ENCODE measurements at regions not wholly inside any gene's neighbourhood (a gene's known extent, or its start where the extent isn't known, plus 50 kb on each side); places are given as distances from the start of the nearest gene placed in this dataset.

GRCh38 chr7:85535974-85536729 is 349.3 kb upstream of the SEMA3D start:
- TF ChIP-seq CREB1 (IDR thresholded peaks at IDR 0.05; ENCODE audit: low read depth) (no peak), MAX (IDR thresholded peaks at IDR 0.05) (no peak), RAD21 (IDR thresholded peaks at IDR 0.05; ENCODE audit: low read depth) (no peak), EP300 (IDR thresholded peaks at IDR 0.05; ENCODE audit: borderline replicate concordance) (no peak), TAF1 (IDR thresholded peaks at IDR 0.05; ENCODE audit: low read depth) (no peak), CEBPB (IDR thresholded peaks at IDR 0.05) (no peak), FOXM1 (IDR thresholded peaks at IDR 0.05; ENCODE audit: borderline replicate concordance, low read depth) (no peak), YY1 (IDR thresholded peaks at IDR 0.05; ENCODE audit: low read depth) (no peak), EGR1 (IDR thresholded peaks at IDR 0.05) (no peak)
- TF ChIP-seq, protein P1, sequence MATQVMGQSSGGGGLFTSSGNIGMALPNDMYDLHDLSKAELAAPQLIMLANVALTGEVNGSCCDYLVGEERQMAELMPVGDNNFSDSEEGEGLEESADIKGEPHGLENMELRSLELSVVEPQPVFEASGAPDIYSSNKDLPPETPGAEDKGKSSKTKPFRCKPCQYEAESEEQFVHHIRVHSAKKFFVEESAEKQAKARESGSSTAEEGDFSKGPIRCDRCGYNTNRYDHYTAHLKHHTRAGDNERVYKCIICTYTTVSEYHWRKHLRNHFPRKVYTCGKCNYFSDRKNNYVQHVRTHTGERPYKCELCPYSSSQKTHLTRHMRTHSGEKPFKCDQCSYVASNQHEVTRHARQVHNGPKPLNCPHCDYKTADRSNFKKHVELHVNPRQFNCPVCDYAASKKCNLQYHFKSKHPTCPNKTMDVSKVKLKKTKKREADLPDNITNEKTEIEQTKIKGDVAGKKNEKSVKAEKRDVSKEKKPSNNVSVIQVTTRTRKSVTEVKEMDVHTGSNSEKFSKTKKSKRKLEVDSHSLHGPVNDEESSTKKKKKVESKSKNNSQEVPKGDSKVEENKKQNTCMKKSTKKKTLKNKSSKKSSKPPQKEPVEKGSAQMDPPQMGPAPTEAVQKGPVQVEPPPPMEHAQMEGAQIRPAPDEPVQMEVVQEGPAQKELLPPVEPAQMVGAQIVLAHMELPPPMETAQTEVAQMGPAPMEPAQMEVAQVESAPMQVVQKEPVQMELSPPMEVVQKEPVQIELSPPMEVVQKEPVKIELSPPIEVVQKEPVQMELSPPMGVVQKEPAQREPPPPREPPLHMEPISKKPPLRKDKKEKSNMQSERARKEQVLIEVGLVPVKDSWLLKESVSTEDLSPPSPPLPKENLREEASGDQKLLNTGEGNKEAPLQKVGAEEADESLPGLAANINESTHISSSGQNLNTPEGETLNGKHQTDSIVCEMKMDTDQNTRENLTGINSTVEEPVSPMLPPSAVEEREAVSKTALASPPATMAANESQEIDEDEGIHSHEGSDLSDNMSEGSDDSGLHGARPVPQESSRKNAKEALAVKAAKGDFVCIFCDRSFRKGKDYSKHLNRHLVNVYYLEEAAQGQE (IDR thresholded peaks at IDR 0.05; ENCODE audit: low read depth) = no peak

Data from Ishikawa (cell line).